Adrenal gland (tissue), 5 donors: ENCODE measurements at regions not wholly inside any gene's neighbourhood (a gene's known extent, or its start where the extent isn't known, plus 50 kb on each side); places are given as distances from the start of the nearest gene placed in this dataset.

Experiments used
- POLR2A ChIP-seq, 2 donors: fragments of 450-650 bp; IDR thresholded peaks; one replicate each; pipeline ENCODE4 v1.6.1; 2017; ENCODE audit warnings: antibody characterized with exemption in 2 of 2, mild to moderate bottlenecking in 2 of 2, moderate library complexity in 1 of 2
- TF ChIP-seq, protein P1 (sequence below), 6 experiments: fragments of 450-650 bp in 4 of 6; fragments of 200-600 bp in 2 of 6; sonication (generic) in 1 of 6; IDR thresholded peaks; 1 replicate in 5 of 6; 2 replicates in 1 of 6; pipeline versions ENCODE4 v1.5.1 to v1.8.0; 2016 to 2021; ENCODE audit warnings: antibody characterized with exemption in 6 of 6, mild to moderate bottlenecking in 2 of 6, moderate library complexity in 1 of 6
- donor health status: DM: no; HTN: no; CAD: no.

DNA sequence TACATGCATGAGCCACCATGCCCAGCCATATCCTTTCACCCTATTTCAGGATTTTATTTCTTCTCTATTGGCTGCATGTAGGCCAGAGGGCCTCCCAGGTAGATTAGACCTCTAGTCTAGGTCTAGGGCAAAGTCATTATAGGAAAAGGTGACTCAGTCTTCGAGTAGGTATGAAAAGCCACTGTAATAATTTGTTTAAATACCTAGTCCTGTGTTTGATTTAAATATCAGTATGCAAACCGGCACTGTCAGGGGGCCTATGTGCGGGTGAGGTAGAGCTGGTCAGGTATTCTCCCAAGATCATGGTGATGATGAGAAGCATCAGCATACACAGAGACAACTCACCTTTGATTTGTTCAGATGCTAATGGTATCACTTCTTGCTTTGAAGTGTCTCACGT lies 101.4 kb upstream of the UMPS start:
- TF ChIP-seq, protein P1, sequence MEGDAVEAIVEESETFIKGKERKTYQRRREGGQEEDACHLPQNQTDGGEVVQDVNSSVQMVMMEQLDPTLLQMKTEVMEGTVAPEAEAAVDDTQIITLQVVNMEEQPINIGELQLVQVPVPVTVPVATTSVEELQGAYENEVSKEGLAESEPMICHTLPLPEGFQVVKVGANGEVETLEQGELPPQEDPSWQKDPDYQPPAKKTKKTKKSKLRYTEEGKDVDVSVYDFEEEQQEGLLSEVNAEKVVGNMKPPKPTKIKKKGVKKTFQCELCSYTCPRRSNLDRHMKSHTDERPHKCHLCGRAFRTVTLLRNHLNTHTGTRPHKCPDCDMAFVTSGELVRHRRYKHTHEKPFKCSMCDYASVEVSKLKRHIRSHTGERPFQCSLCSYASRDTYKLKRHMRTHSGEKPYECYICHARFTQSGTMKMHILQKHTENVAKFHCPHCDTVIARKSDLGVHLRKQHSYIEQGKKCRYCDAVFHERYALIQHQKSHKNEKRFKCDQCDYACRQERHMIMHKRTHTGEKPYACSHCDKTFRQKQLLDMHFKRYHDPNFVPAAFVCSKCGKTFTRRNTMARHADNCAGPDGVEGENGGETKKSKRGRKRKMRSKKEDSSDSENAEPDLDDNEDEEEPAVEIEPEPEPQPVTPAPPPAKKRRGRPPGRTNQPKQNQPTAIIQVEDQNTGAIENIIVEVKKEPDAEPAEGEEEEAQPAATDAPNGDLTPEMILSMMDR (IDR thresholded peaks at IDR 0.05), result no peak
- TF ChIP-seq POLR2A (IDR thresholded peaks at IDR 0.05), result no peak
